H54 (cell line): ENCODE measurements at regions not wholly inside any gene's neighbourhood (a gene's known extent, or its start where the extent isn't known, plus 50 kb on each side); places are given as distances from the start of the nearest gene placed in this dataset.

Source experiments
- DNase-seq: peaks from one replicate; pipeline ENCODE4 v3.0.0; 2011; ENCODE audit warnings: low spot score, mixed read lengths; ENCODE audit not compliant: insufficient read length
- FAIRE-seq: peaks from 3 replicates; lab custom pipeline; 2011; peaks lifted over from hg19 to GRCh38; lab: Jason Lieb, UNC
- POLR2A ChIP-seq: IDR thresholded peaks from 2 replicates; pipeline ENCODE4 v1.6.1; 2011; ENCODE audit warnings: low read depth, mild to moderate bottlenecking, low read length

DNA sequence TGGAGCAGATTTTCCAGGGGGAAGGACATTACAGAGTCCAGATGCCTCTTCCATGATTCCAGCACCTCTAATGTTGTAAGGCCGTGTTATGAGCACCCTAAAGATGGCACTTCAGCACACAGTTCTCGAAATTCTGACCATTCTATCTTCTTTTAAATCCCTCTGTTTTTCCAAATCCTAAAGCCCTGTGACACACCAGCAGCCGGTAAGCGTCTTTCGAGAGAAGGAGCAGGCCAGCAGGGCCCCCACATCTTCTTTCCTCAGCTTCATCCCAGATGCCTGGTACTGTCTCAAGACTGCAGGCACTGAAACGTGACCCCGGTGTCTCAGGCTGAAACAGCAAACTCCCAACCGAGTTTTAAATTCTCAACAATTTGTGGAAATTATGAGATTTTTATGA lies 211.6 kb upstream of the FOXQ1 start:
- FAIRE-seq (no peak), DNase-seq (no peak)
- TF ChIP-seq POLR2A, result no peak

DNA sequence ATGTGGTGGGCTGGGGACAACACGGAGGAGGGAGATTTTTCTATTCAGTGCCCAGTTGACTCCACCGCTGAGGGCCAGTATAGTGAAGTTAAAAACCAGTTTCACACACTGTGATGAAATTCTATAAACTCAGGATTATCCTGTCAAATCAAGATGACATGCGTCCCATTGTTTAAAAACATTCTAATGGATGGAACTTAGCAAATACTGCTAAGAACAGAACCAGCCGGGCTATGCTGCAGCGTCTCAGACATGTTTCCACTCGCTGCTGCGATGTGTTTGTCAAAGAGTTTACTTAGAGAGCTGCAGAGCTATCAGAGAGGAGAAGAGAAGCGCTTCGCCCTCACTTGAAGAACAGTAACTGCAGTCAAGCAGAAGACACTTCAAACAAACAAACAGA lies 212.6 kb upstream of the FOXQ1 start:
- FAIRE-seq (no peak), DNase-seq (no peak)
- TF ChIP-seq POLR2A, result no peak

DNA sequence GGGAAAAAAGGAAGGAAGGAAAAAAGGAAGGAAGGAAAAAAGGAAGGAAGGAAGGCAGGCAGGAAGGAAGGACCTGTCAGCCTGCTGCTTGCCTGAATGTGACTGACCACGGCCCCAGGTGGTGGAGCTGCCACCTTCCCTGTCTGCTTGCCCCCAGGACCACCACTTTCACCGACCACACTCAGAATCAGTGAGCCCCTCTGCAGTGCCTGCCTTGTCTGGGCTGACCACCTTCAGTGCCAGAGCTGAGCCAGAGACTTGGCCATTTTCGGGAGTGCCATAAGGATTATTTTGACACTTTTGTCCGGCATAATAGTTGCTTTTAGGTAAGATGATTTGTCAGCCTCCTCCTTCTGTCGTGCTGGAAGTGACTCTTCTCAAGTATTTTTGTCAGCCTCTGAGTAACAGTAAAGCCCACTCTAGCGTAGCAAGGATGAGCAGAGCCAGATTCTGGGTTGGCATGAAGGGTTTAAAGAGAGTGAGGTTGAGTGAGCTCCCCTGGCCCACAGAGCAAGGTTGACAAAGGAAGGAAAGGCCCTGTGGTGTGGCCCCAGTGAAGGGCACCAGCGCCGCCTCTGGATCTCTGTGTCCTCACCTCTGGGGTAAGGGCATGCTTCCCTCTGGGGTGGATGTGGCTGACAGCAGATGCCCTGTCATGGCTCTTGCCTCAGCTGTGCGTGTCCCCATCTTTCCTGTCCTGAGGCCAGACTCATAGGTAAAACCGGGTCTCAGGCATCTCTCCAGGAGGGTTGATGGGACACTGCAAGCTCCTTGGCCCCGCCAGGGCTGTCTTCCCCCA lies 214.7 kb upstream of the FOXQ1 start:
- TF ChIP-seq POLR2A, result no peak
- FAIRE-seq (no peak), DNase-seq (no peak)

DNA sequence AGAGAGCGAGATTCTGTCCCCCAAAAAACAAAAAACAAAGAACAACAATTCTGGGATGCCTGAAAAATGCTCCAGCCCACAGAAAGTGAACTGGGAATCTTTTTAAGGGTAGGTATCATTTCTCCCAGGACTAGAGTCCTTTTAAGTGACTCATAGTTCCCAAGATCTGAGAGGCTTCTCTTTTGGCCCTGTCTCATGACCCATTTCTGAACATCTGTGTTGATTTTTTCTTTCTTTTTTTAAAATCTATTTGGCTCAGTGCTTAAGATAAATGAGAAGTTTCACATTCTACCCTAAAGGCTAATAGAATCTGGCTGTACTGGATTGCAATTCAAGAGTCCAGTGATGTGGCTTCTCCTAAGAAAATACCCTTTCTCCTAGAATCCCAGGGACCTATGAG lies 217.6 kb upstream of the FOXQ1 start:
- no peak for TF ChIP-seq POLR2A
- DNase-seq (no peak), FAIRE-seq (no peak)

DNA sequence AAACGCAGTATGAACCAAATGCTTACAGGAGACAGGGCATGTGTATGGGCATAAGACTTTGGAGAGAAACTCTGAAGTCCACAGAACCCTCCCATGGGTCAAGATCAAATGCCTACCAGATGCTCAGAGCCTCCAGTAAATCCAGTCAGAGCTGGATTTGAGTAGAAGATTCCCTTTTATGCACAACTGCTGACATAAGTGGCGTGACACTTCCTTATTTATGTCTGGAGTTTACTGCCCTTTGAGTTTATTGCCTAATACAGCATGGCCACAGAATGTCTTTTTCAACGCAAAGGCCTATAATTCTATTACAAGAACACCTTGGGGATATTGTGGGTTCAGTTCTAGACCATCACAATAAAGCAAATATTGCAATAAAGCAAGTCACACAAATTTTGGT lies 220.0 kb upstream of the FOXQ1 start:
- no peak for FAIRE-seq
- DNase-seq, result no peak
- no peak for TF ChIP-seq POLR2A

DNA sequence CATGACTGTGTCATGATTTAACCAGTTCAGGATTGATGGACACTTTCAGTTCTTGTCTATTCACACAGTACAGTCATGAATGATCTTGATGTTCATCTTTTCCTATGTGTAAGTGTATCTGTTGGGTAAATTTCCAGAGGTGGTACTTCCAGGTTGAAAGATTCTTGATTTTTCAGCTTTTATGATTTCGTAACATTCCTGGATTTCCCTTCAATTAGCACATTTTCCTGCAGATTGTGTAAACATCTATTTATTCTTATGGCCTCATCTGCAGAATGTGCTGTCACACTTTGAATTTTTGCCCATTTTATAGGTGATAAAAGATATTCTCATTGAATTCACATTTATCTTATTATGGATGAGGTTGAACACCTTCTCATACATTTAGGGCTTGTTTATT lies 222.0 kb upstream of the FOXQ1 start:
- no peak for TF ChIP-seq POLR2A
- FAIRE-seq, result no peak
- no peak for DNase-seq

DNA sequence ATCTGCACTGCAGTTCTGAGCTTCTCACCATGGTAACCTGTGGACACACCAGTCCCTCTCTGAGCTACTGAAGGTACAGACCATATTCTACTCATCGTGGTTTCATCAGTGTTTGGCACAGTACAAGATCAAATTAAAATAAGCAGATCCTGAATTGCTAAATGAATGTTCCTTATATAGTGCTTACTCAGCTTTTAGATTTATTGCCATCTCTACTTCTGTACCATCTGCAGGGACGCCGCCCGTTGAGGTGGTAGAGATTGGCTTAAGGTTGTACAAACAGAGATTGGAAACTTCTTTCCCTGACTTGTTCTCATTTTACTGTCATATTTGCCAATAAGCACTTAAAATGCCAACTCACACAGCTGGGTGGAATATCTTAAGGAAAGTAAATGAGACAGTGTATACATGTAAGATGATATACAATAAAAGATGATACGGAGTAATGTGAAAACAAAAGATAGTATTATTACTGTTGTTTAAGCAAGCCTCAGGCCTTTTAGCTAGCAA lies 223.4 kb upstream of the FOXQ1 start:
- FAIRE-seq, result no peak
- DNase-seq, result no peak
- no peak for TF ChIP-seq POLR2A

DNA sequence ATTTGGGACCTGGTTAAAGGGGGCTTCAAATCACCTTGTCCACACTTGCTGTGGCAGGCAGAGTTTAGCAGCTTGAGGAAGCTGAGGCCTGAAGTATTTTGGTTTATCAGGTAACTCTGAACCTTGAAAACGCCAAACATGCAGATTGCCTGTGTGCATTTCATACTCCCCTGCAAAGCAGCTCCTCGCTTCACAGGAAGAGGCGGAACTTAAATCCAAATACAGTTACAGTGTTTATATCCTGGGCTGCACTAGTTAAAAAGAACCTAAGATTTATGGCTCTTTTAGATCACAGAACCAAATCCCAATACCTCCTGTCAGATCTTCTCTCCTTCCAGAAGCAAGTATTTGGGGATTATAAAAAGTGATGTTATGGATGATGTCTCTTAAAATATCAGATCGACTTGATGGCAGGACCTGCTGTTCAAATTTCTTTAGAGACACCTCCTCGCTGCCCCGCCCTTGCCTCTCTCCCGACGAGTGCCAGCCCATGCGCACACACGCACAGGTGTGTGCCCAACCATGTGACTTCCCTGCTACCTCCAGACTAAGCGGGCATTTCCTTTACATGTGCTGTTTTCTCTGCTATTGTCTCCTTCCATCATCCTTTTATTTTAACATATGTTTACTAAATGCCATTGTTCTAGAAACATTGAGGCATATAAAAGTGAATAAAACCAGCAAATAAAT lies 224.6 kb upstream of the FOXQ1 start:
- TF ChIP-seq POLR2A, result no peak
- no peak for FAIRE-seq
- no peak for DNase-seq

DNA sequence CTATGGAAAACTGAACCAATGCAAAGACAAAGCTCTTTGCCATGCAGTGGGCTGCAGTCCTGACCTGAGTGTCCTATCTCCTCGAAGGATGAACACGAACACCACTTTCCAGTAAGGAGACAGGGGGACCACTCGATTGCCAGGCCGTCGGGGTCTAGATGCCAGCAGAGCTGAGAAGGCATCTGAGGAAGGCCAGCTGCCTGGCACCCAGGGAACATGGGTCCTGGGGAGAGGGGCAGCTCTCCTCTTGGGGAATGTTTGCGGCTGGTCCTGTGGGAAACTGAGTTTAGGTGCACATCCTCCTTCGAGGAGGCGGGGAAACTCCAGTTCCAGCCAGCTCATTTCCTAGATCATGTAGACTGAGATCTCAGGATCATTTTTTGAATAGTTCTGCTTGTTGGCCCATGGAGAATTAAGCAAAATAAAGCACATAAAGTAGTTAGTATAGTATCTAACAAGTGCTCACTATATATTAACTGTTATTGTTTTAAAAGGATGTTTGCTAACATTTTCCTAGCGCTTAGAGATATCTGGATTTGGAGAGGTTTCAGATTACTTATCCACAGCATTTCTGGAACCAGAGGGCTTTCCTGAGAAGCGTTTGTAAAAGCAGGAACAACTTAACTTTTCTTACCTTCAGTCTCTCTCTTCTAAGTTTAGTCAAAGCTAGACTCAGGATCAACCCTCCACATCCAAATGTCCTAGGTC lies 225.3 kb upstream of the FOXQ1 start:
- no peak for FAIRE-seq
- TF ChIP-seq POLR2A, result no peak
- DNase-seq, result no peak

DNA sequence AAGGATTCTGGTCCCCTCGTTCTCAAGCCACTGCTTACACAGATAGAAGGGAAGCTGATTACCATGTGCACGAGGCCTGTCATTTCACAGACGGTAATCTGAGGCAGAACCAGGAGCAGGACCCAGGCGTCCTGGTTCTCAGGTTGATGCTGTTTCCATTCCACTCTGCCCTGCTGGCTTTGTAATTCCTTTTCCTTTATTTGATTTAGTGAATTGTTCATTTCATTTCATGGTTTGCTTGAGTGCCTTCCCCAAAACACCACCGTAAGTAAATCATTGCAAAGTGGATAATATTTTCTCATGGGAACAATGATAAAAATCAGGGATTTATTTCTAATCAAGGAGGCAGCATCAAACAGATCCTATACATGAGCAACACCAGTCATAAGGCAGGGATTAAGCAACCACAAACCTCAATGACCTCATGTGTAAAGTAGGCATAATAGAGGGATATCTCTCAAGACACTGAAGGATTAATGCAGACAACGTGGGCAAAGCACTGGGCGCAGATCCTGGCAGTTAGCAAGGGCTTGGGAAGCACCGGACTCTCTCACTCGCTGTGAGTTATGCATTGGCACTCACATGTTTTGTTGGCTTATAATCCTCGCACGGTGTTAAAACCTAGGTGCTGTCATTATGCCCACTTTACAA lies 229.5 kb upstream of the FOXQ1 start:
- DNase-seq (no peak), FAIRE-seq (no peak)
- no peak for TF ChIP-seq POLR2A

DNA sequence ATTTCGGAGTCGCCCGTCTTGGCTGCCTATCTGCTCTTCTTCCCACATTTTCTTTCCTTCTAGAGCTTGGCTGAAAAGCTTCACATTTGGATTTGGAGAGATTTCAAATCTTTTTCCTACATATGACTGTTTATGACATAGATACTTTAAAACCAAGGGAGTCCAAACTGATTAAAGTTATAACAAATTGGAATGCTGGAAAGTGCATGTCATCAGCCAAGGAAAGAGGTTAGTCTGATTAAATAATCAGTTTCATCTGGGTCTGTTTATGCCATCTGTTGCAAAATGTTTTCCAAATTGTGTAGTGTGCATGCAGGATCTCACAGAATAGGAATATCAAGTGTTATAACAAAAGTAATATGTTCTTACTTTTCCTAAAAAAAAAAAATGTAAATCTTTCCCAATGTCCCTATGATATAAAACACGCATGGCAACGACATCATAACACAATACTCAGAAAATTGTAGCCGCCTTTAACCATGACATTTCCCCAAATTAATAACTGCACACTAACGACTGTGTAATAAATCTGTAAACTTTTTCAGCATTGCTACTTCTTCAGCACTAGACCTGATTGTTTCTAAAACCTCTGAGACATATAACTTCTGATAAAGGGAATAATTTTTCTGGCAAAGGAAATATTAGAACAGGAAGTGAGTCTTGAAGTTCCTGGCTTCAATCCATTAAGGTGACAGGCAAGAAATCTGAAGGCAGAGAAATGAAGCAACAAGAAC lies 230.2 kb upstream of the FOXQ1 start:
- DNase-seq (no peak), FAIRE-seq (no peak)
- TF ChIP-seq POLR2A, result no peak

DNA sequence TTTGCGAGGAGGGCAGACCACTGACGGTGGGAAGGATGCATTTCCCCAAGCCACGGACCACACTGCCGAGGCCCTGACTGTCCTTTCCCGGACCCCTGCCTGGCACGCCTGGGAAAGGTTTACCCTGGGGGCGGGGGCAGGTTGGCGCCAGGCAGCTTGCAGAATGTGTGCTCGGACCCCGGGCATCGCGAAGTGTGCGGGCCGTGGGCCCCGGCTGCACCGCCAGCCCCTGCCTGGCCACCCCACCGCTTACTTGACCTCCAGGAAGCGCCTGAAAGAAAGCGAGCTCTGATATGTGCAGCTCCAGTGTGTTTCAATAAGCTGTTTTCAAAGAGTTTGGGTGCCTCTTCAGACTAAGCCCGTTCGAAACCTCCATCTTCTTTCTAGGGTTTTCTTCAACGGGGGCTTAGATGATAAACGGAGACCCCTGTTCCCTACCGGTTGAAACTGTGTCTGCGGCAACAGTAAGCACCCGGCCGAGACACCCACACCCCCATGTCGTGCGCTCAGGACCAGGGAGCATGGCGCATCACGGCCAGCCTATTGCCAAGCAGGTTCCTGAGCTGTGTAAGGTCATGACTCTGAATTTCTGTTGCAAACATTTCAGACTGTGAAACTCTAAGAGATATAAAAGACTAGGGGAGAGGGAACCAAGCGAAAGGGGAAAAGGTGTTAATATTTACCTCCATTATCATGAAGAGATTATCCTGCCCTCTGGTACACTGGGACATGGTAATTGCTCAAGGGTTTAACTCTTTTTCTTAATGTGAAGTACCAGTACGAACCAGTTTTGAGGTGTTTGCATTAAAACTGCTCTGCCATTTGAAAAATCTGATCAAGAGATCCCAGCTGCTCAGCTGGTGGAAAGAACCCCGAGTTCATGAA lies 231.2 kb upstream of the FOXQ1 start:
- DNase-seq (no peak), FAIRE-seq (no peak)
- no peak for TF ChIP-seq POLR2A

DNA sequence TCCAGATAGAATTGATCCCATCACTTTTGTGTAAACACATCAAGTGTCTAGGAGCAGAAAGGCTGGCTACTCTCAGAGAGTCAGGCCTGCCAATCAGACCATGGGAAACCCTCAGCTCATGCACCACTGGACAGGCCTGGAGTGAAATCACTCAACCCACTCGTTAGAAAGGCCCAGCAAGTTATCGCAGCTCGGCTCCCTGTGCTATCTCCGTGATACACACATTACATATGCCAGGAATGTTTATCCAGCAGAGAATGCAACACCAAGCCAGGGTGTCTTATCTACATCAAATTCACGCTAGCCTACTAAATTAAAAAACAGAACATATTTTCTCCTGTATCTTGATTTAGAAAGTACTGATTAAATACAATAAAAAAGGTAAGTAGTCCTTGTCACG lies 232.4 kb upstream of the FOXQ1 start:
- no peak for DNase-seq
- FAIRE-seq, result no peak
- TF ChIP-seq POLR2A, result no peak
